Breast epithelium (tissue), 4 donors: ENCODE measurements at regions not wholly inside any gene's neighbourhood (a gene's known extent, or its start where the extent isn't known, plus 50 kb on each side); places are given as distances from the start of the nearest gene placed in this dataset.
"Not testable (repeated sequence)": the region's sequence is repeated elsewhere in the genome, so short reads cannot be mapped to it uniquely, and the experiment has no call there.

ENCODE experiments used
- DNase-seq, 2 donors: peaks; one replicate each; pipeline ENCODE4 v3.0.0-alpha.2; 2019; ENCODE audit warnings: low spot score in 2 of 2
- H3K27ac ChIP-seq, 2 donors: fragments of 200-600 bp; sonication (generic) in 1 of 2; one replicate each; pipeline ENCODE4 v1.5.1; 2016 to 2019; ENCODE audit warnings: mild to moderate bottlenecking in 1 of 2
- H3K27me3 ChIP-seq, 2 donors: fragments of 200-600 bp; sonication (generic) in 1 of 2; one replicate each; pipeline versions ENCODE4 v1.5.1 to v1.6.0; 2017 to 2019; ENCODE audit warnings: control low read depth in 1 of 2, mild to moderate bottlenecking in 1 of 2
- H3K36me3 ChIP-seq: fragments of 200-600 bp; one replicate; pipeline ENCODE4 v1.5.1; 2019
- H3K4me1 ChIP-seq, 2 donors: fragments of 200-600 bp; sonication (generic); one replicate each; pipeline ENCODE4 v1.5.1; 2016 to 2019; ENCODE audit warnings: control low read depth in 1 of 2
- H3K4me3 ChIP-seq, 3 donors: fragments of 200-600 bp; sonication (generic); 1 replicate in 2 of 3; 2 replicates in 1 of 3; pipeline ENCODE4 v1.5.1; 2016 to 2019; ENCODE audit warnings: mild to moderate bottlenecking in 3 of 3, moderate library complexity in 2 of 3
- H3K9me3 ChIP-seq, 2 donors: fragments of 200-600 bp; sonication (generic) in 1 of 2; one replicate each; pipeline ENCODE4 v1.5.1; 2016 to 2019; ENCODE audit warnings: control low read depth in 1 of 2
- CTCF ChIP-seq, 3 donors: fragments of 450-650 bp; IDR thresholded peaks; one replicate each; pipeline ENCODE4 v1.5.1; 2016 to 2017; ENCODE audit warnings: antibody characterized with exemption in 3 of 3, mild to moderate bottlenecking in 3 of 3, moderate library complexity in 3 of 3
- POLR2A ChIP-seq: fragments of 450-650 bp; IDR thresholded peaks from one replicate; pipeline ENCODE4 v1.6.1; 2016; ENCODE audit warnings: antibody characterized with exemption, mild to moderate bottlenecking, moderate library complexity
- POLR2AphosphoS5 ChIP-seq, 3 donors: sonication (generic); formaldehyde crosslinking; IDR thresholded peaks; one replicate each; pipeline ENCODE4 v1.6.1; 2017; ENCODE audit warnings: antibody characterized with exemption in 3 of 3
- intact Hi-C: fragments of 100-400 bp; cut with DNase I; formaldehyde crosslinking; loops from one replicate; pipeline ENCODE4 v1.15.1; 2023; ENCODE audit warnings: low total_unique reads

- H3K27ac ChIP-seq = no peak overlapping the region
- H3K36me3 ChIP-seq = no peaks in the 10 kb centered on the region
- TF ChIP-seq CTCF (IDR thresholded peaks at IDR 0.05) = no peak
- no peak for TF ChIP-seq POLR2A
- TF ChIP-seq POLR2AphosphoS5 (IDR thresholded peaks at IDR 0.05) = no peak
- no peaks in the 10 kb centered on the region for H3K4me1 ChIP-seq
- H3K9me3 ChIP-seq = no peaks in the 10 kb centered on the region
- intact Hi-C loops = loop anchor here (1.0 kb wide), 1 partner anchor 13 kb away; no protein-coding TSS in a partner anchor
- no peak overlapping the region for H3K4me3 ChIP-seq
- H3K27me3 ChIP-seq = peaks cover 0 to 36% of the 10 kb centered on the region in 2 donors
- DNase-seq = peak in 1 of 2 donors; percentile 15
Measured at GRCh38 chr22:48483764-48484528, 1343.7 kb downstream of the BRD1 start.

- TF ChIP-seq CTCF (IDR thresholded peaks at IDR 0.05) (no peak), POLR2AphosphoS5 (IDR thresholded peaks at IDR 0.05) (no peak), POLR2A (no peak)
- intact Hi-C loops = loop anchor here (1.0 kb wide), 1 partner anchor 15 kb away; no protein-coding TSS in a partner anchor
- peaks cover 0 to 26% of the 10 kb centered on the region in 2 donors for H3K27me3 ChIP-seq
- no peaks in the 10 kb centered on the region for H3K9me3 ChIP-seq
- no peak overlapping the region for H3K4me3 ChIP-seq
- no peaks in the 10 kb centered on the region for H3K4me1 ChIP-seq
- H3K27ac ChIP-seq = no peak overlapping the region
- H3K36me3 ChIP-seq = no peaks in the 10 kb centered on the region
- no peak for DNase-seq
Measured at GRCh38 chr22:48482771-48483170, 1344.9 kb downstream of the BRD1 start.

- H3K9me3 ChIP-seq, H3K4me3 ChIP-seq, H3K4me1 ChIP-seq, H3K27ac ChIP-seq, intact Hi-C loops, DNase-seq, H3K36me3 ChIP-seq: not testable (repeated sequence)
- H3K27me3 ChIP-seq = peaks cover 0 to 20% of the 10 kb centered on the region in 2 donors
Measured at GRCh38 chr22:48482198-48482597, 1345.5 kb downstream of the BRD1 start.

GRCh38 chr22:48481748-48482147, 1345.9 kb downstream of the BRD1 start:
- peaks cover 0 to 15% of the 10 kb centered on the region in 2 donors for H3K27me3 ChIP-seq
- H3K4me1 ChIP-seq = no peaks in the 10 kb centered on the region
- no peak overlapping the region for H3K27ac ChIP-seq
- intact Hi-C loops = no loop called here
- TF ChIP-seq POLR2A = no peak
- no peak for TF ChIP-seq POLR2AphosphoS5 (IDR thresholded peaks at IDR 0.05)
- H3K4me3 ChIP-seq = no peak overlapping the region
- DNase-seq = no peak
- H3K36me3 ChIP-seq = no peaks in the 10 kb centered on the region
- no peaks in the 10 kb centered on the region for H3K9me3 ChIP-seq

- H3K9me3 ChIP-seq = no peaks in the 10 kb centered on the region
- no peaks in the 10 kb centered on the region for H3K36me3 ChIP-seq
- intact Hi-C loops = no loop called here
- TF ChIP-seq CTCF (IDR thresholded peaks at IDR 0.05) (no peak), POLR2AphosphoS5 (IDR thresholded peaks at IDR 0.05) (no peak), POLR2A (no peak)
- H3K27me3 ChIP-seq = peaks cover 0 to 22% of the 10 kb centered on the region in 2 donors
- H3K27ac ChIP-seq = no peak overlapping the region
- H3K4me1 ChIP-seq = no peaks in the 10 kb centered on the region
- no peak for DNase-seq
- H3K4me3 ChIP-seq = no peak overlapping the region
Measured at GRCh38 chr22:48478529-48479265, 1349.0 kb downstream of the BRD1 start.

GRCh38 chr22:48478124-48478523, 1349.5 kb downstream of the BRD1 start:
- Histone ChIP-seq H3K4me1 (no peaks in the 10 kb centered on the region), H3K27ac (no peak overlapping the region), H3K36me3 (no peaks in the 10 kb centered on the region), H3K27me3 (peaks cover 0 to 22% of the 10 kb centered on the region in 2 donors), H3K4me3 (no peak overlapping the region), H3K9me3 (no peaks in the 10 kb centered on the region)
- intact Hi-C loops = no loop called here
- DNase-seq = peak in 1 of 2 donors; percentile 45
- no peak for TF ChIP-seq CTCF (IDR thresholded peaks at IDR 0.05)
- TF ChIP-seq POLR2AphosphoS5 (IDR thresholded peaks at IDR 0.05) = no peak
- TF ChIP-seq POLR2A = no peak
